NB4 (cell line): ENCODE measurements at regions not wholly inside any gene's neighbourhood (a gene's known extent, or its start where the extent isn't known, plus 50 kb on each side); places are given as distances from the start of the nearest gene placed in this dataset.

Experiments
- POLR2A ChIP-seq: IDR thresholded peaks from 2 replicates; pipeline ENCODE4 v1.6.1; 2011; ENCODE audit warnings: mild to moderate bottlenecking; ENCODE audit not compliant: insufficient read length; ENCODE audit errors: extremely low read depth
- TF ChIP-seq, protein P1 (sequence below): IDR thresholded peaks from one replicate; pipeline ENCODE4 v1.5.1; 2012; ENCODE audit warnings: low read depth, low read length
- TF ChIP-seq, protein P2 (sequence below): IDR thresholded peaks from 2 replicates; pipeline ENCODE4 v1.6.1; 2011; ENCODE audit warnings: low read depth, low read length

DNA sequence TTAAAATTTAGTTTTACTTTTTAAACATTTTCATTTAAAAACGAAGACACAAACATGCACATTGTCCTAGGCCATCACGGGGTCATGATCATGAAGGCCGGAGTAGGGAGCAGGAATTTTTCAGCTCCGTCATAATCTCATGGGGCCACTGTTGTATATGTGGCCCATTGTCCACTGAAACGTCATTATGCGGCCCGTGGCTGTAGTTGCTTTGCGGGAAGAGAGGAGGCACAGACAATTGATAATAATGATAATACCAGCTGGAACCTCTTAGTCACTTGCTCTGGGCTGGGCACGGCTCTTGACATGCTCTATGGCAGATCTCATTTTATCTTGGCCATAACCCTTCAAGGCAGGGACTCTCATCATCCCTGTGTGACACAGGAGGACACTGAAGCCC is 56.5 kb upstream of the FNDC1 start:
- no peak for TF ChIP-seq POLR2A
- TF ChIP-seq, protein P1, sequence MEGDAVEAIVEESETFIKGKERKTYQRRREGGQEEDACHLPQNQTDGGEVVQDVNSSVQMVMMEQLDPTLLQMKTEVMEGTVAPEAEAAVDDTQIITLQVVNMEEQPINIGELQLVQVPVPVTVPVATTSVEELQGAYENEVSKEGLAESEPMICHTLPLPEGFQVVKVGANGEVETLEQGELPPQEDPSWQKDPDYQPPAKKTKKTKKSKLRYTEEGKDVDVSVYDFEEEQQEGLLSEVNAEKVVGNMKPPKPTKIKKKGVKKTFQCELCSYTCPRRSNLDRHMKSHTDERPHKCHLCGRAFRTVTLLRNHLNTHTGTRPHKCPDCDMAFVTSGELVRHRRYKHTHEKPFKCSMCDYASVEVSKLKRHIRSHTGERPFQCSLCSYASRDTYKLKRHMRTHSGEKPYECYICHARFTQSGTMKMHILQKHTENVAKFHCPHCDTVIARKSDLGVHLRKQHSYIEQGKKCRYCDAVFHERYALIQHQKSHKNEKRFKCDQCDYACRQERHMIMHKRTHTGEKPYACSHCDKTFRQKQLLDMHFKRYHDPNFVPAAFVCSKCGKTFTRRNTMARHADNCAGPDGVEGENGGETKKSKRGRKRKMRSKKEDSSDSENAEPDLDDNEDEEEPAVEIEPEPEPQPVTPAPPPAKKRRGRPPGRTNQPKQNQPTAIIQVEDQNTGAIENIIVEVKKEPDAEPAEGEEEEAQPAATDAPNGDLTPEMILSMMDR: no peak
- TF ChIP-seq, protein P2, sequence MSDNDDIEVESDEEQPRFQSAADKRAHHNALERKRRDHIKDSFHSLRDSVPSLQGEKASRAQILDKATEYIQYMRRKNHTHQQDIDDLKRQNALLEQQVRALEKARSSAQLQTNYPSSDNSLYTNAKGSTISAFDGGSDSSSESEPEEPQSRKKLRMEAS: no peak
